HEK293T (cell line): ENCODE measurements at regions not wholly inside any gene's neighbourhood (a gene's known extent, or its start where the extent isn't known, plus 50 kb on each side); places are given as distances from the start of the nearest gene placed in this dataset.

Source experiments
- BHLHE40 ChIP-seq: fragments of 450-650 bp; IDR thresholded peaks from 2 replicates; pipeline ENCODE4 v1.6.1; 2016; ENCODE audit warnings: mild to moderate bottlenecking, moderate library complexity, borderline replicate concordance
- ELF4 ChIP-seq: fragments of 450-650 bp; IDR thresholded peaks from 2 replicates; pipeline ENCODE4 v1.6.1; 2017; ENCODE audit warnings: antibody characterized with exemption
- FOXM1 ChIP-seq: fragments of 450-650 bp; IDR thresholded peaks from 2 replicates; pipeline ENCODE4 v1.6.1; 2017; ENCODE audit warnings: mild to moderate bottlenecking, borderline replicate concordance
- LEF1 ChIP-seq: fragments of 450-650 bp; IDR thresholded peaks from 2 replicates; pipeline ENCODE4 v1.6.1; 2017; ENCODE audit warnings: mild to moderate bottlenecking, borderline replicate concordance
- NFRKB ChIP-seq: fragments of 450-650 bp; IDR thresholded peaks from 2 replicates; pipeline ENCODE4 v1.6.1; 2016; ENCODE audit warnings: mild to moderate bottlenecking, moderate library complexity
- PKNOX1 ChIP-seq: fragments of 450-650 bp; IDR thresholded peaks from 2 replicates; pipeline ENCODE4 v1.6.1; 2016
- SP1 ChIP-seq: fragments of 450-650 bp; IDR thresholded peaks from 2 replicates; pipeline ENCODE4 v1.6.1; 2017
- SUZ12 ChIP-seq: fragments of 450-650 bp; IDR thresholded peaks from 2 replicates; pipeline ENCODE4 v1.6.1; 2016; ENCODE audit warnings: mild to moderate bottlenecking
- ZNF384 ChIP-seq: fragments of 450-650 bp; IDR thresholded peaks from 2 replicates; pipeline ENCODE4 v1.6.1; 2016

- TF ChIP-seq SP1 (no peak), ZNF384 (no peak), FOXM1 (no peak), LEF1 (no peak), ELF4 (no peak), BHLHE40 (no peak), PKNOX1 (no peak), SUZ12 (no peak), NFRKB (no peak)
These were observed 318.7 kb downstream of the NOL4 start for GRCh38 chr18:33906046-33906445.
